LNCaP clone FGC (cell line): ENCODE measurements at regions not wholly inside any gene's neighbourhood (a gene's known extent, or its start where the extent isn't known, plus 50 kb on each side); places are given as distances from the start of the nearest gene placed in this dataset.
"Not testable (repeated sequence)": the region's sequence is repeated elsewhere in the genome, so short reads cannot be mapped to it uniquely, and the experiment has no call there.

Source experiments
- DNase-seq: peaks from one replicate; pipeline ENCODE4 v3.0.0-alpha.2; 2011; ENCODE audit warnings: low read depth
- H3K4me3 ChIP-seq: 2 replicates; pipeline ENCODE4 v1.5.1; 2011; ENCODE audit warnings: mild to moderate bottlenecking, low read depth, low read length, control low read depth
- CTCF ChIP-seq: IDR thresholded peaks from 2 replicates; pipeline ENCODE4 v1.5.1; 2012; ENCODE audit warnings: mild to moderate bottlenecking; ENCODE audit not compliant: control insufficient read depth, insufficient read depth; ENCODE audit errors: extremely low read depth

GRCh38 chr10:4276151-4276550, 491.1 kb upstream of the KLF6 start:
- TF ChIP-seq CTCF: no peak
- no peak for DNase-seq
- no peak overlapping the region for H3K4me3 ChIP-seq

GRCh38 chr10:4274671-4275070, 489.7 kb upstream of the KLF6 start:
- not testable (repeated sequence) for H3K4me3 ChIP-seq, DNase-seq

GRCh38 chr10:4271193-4271592, 486.2 kb upstream of the KLF6 start:
- TF ChIP-seq CTCF: no peak
- no peak for DNase-seq
- H3K4me3 ChIP-seq: no peak overlapping the region

GRCh38 chr10:4270116-4270515, 485.1 kb upstream of the KLF6 start:
- DNase-seq: no peak
- no peak overlapping the region for H3K4me3 ChIP-seq
- TF ChIP-seq CTCF: no peak

- not testable (repeated sequence) for H3K4me3 ChIP-seq, DNase-seq
Measured at GRCh38 chr10:4268490-4268889, 483.5 kb upstream of the KLF6 start.

GRCh38 chr10:4267086-4267773, 482.2 kb upstream of the KLF6 start:
- peak; percentile 26; the same call in 1 of the 2 replicates for TF ChIP-seq CTCF
- H3K4me3 ChIP-seq: no peak overlapping the region
- DNase-seq: no peak

- no peak for TF ChIP-seq CTCF
- no peak for DNase-seq
- H3K4me3 ChIP-seq: no peak overlapping the region
Measured at GRCh38 chr10:4266416-4267085, 481.5 kb upstream of the KLF6 start.

GRCh38 chr10:4265964-4266363, 481.0 kb upstream of the KLF6 start:
- H3K4me3 ChIP-seq: no peak overlapping the region
- no peak for TF ChIP-seq CTCF

More at GRCh38 chr10:4265964-4266363, 481.0 kb upstream of the KLF6 start:
- DNase-seq: no peak
